GF-D8 (cell line): ENCODE measurements at regions not wholly inside any gene's neighbourhood (a gene's known extent, or its start where the extent isn't known, plus 50 kb on each side); places are given as distances from the start of the nearest gene placed in this dataset.

ENCODE experiments used
- DNase-seq: peaks from one replicate; lab custom pipeline; 2025; lab: John Stamatoyannopoulos, UW

DNA sequence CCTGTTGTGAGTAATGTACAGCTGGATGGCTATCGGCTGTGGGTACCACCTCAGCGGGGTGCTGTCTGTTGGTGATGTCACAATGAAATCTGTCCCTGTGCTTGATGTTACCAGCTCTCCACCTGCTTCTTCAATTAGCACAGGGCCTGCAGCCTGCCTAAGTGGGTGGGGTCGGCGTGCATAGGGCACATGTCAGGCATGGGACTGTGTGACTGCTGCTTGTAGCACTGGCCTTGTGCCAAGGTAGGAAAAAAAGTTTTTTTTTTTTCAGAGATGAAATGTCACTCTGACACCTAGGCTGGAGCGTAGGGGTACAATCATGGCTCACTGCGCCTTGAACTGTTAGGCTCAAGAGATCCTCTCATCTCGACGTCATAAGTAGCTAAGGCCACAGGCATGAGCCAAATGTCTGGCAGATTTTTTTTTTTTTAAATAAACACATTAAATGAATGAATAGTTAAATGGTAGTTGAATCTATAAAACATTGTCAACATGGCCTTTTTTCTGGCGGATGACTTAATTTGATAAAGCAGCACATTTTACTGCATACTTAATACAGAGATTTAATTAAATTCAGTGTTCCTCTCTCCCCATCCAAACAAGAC lies 222.5 kb downstream of the NXNL2 start:
- DNase-seq = no peak

- DNase-seq = no peak
These were observed 224.4 kb downstream of the NXNL2 start for GRCh38 chr9:88759364-88759763.

- no peak for DNase-seq
These were observed 224.3 kb upstream of the S1PR3 start for GRCh38 chr9:88766778-88767503.

- DNase-seq = no peak
These were observed 223.8 kb upstream of the S1PR3 start for GRCh38 chr9:88767504-88767790.

DNA sequence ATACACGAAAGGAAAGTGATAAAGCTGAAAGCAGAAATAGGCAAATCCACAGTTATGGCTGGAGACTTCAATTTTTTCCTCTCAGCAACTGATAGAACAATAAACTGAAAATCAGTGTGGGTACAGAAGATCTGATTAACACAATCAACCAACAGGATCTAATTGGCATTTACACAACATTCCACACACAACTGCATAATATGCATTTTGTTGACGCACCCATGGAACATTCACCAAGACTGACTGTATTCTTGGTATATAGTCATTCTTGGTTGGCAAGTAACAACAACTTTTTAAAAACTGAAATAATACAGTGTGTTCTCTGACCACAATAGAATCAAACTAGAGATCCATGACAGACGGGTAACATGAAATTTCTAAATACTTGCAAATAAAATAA lies 218.7 kb upstream of the S1PR3 start:
- no peak for DNase-seq

- DNase-seq = no peak
These were observed 218.1 kb upstream of the S1PR3 start for GRCh38 chr9:88773126-88773525.

- DNase-seq = no peak
These were observed 217.5 kb upstream of the S1PR3 start for GRCh38 chr9:88773627-88774244.

- no peak for DNase-seq
These were observed 216.2 kb upstream of the S1PR3 start for GRCh38 chr9:88775037-88775471.

- DNase-seq = no peak
These were observed 215.7 kb upstream of the S1PR3 start for GRCh38 chr9:88775559-88775958.

DNA sequence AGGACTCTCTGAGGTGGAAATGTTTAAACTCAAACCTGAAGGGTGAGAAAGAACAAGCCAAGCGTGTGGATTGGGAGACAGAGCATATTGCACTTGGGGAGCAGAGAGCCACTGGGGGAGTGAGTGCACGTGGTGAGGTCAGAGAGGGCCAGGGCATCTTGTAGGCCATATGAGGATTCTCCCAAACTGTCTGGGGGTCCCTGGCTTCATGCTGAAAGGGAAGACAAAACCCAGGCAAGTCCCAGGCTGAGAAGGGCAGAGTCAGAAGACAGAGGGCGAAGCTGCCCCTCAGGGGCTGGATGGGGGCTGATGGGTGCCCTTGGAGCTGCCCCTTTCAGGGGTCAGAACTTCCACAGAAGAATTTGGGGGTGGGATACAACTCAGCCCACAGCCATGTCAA lies 215.3 kb upstream of the S1PR3 start:
- DNase-seq = no peak

GRCh38 chr9:88776717-88777497 lies 214.4 kb upstream of the S1PR3 start:
- no peak for DNase-seq

GRCh38 chr9:88777498-88778312 lies 213.6 kb upstream of the S1PR3 start:
- no peak for DNase-seq

DNA sequence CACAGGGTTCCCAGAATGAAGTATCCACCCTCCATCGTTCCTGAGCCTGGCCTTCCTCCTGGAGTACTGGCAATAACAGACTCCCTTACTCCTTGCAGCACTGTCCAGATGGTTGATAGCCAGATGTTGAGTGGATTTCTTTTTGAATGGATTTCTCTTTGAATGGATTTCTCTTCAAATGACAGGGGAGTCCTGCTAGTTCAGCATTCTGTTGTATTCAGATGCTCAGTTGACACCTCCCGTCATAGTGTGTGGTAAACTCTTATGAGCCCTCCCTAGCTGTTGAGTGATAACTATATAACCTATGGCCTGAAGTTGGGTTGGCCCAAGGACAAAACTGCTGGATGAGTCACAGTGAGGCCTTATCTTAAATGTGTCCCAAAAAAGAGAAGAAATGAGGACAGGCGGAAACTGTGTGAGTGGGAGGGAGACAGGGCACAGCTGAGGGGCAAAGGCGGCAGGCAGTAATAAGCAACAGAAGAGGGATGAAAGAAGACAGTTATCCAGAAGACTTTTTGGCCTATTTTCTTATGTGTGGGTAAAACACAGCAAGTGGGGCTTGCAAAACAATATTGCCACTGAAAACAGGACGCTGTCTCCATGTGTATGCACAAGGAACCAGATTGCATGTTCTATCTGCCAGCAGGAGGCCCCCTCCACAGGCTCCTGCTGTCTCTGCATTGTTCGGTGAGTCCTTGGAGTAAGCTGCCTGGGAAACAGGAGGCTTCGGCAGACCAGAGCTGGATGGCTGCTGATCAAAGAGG lies 209.5 kb upstream of the S1PR3 start:
- DNase-seq = no peak

DNA sequence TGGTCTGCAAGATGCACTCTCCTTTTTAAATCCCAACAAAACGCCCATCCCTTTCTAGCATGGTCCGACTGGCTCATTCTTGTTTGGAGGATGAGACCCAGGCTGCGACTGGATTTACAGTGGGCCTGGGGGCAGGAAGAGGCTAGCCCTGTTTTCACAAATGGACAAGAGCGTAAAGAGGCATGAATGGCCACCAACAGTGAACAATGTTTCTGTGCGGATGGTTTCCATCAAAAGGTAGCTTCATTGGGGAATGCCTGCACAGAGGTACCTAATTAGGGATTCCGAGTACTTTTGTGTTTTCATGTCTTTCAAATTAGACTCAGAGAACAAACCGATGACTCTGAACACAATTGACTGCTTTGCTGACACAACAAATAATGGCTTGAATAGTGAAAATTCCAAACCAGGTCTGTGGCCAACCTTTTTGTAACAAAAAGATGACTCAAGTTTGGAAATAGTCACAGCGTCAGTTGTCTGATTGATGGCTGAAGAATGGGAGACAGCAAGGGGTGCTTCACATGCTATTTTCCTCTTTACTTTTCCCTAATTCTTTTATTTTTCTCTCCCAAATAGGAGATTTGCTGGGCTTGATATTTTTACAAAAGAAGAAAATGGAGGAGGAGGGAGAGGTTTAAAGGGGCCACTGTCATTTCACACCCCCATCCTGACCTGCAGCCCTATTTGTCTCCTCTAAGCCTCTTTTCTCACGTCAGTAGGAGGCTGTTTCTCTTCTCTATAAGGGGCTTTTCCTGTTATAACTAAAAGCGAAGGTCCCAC lies 208.1 kb upstream of the S1PR3 start:
- DNase-seq = no peak

DNA sequence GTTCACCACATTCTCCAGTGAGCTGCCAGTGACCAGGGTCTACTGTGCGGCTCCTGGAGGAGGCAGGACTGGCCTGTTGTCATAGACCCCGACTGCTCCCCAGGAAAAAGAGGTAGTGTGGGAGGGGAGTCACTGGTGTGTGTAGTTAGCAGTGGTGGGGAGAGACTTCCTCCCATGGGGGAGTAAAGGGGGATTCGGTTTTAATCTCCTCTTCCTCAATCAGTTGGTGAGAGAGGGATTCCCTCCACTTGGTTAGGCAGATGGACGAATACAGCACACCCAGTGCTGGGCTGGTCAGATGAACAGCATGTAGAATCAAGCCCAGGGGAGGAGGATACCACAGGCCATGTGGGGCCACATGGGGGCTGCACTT lies 207.6 kb upstream of the S1PR3 start:
- no peak for DNase-seq

DNA sequence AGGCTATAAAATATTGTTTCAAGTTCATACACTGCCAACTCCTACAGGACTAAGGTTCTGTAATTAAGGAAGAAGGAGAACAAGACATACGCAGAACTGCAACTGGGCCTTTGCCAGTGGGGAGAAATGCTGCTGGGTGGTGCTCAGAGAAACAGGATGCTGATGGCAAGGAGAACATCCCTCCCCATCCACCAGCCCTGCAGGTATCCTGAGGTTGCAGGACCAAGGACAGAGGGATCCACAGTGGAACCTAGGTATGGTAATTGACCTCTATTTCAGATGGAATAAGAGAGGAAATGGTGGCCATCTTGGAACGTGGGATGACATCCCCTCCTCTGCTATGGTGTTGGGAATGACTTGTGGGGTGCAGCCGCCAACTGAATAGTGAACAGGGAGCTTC lies 206.3 kb upstream of the S1PR3 start:
- no peak for DNase-seq

DNA sequence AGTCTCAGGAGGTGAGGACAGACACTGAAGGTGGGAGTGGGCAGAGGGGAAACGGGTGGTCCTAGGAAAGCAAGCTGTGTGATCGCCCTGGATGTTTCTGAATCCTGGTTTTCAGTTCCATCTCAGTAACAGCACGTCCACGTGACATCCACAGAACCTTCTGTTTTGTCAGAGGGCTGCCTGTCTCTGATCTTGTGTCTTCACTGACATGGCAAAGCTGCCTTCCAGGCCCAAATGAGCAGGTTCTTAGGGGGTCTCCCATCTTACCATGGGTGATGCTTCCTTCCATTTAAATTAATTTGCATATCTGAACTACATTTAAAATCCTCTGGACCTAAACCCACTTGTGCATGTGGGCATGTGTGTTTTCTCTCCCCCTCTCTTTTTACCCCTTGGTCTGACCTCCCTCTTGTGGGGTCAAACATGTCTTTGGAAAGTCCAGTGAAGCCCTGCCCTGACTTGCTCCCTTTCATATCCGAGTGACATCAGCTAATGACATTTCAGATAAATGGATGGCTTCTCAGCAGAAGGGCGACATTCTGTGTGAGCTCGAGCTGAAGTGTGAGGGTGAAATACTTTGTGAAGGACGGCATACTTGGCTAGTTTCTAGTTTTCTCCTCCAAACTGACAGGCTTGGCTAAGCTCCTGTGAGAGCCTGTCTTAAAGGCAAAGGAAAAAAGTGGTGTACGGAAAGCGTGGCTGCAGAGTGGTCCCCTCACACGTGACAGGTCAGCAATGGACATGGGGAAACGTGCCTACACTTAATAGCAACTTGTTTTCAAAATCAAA lies 204.8 kb upstream of the S1PR3 start:
- DNase-seq = no peak

- DNase-seq = no peak
These were observed 201.5 kb upstream of the S1PR3 start for GRCh38 chr9:88789785-88790184.

DNA sequence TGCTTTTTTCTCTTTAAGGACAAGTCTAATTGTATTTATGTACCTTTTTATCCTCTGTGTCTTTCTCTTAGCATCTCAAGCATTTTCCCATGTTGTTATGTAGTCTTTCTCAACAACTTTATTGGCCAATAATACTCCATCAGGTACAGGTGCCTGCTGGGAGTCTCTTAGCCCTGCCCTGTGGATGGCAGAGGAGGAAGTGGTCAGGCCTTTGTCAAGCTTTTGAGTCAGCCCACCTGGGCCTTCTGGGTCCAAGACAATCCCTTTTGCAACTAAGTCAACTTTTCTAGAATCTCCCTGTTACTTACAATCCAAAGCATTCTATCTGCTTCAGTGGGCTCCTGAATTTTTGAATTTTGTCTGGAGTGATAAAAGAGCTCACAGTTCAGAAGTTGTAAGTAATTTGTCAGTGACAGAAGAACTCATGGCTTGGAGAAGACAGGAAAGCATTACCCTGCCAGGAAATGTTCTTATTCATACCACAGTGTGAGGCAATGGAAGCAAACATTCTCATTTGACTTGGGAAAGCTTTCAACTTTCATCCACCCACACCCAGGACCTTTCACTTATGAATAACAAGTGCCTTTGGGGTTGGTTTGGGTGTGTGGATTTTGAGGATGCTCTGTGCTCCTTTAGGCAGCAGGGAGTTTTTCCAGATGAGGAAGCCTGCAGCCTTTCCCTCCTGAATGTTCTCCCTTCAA lies 200.0 kb upstream of the S1PR3 start:
- DNase-seq = no peak
